Mucosa of gallbladder (tissue), 1 donor: ENCODE measurements at regions not wholly inside any gene's neighbourhood (a gene's known extent, or its start where the extent isn't known, plus 50 kb on each side); places are given as distances from the start of the nearest gene placed in this dataset.
"Not testable (repeated sequence)": the region's sequence is repeated elsewhere in the genome, so short reads cannot be mapped to it uniquely, and the experiment has no call there.

Experiments used
- DNase-seq: peaks from one replicate; pipeline ENCODE4 v3.0.0-alpha.2; 2020; ENCODE audit warnings: low spot score
- donor health status: DM: no; HTN: no; CAD: no.

DNA sequence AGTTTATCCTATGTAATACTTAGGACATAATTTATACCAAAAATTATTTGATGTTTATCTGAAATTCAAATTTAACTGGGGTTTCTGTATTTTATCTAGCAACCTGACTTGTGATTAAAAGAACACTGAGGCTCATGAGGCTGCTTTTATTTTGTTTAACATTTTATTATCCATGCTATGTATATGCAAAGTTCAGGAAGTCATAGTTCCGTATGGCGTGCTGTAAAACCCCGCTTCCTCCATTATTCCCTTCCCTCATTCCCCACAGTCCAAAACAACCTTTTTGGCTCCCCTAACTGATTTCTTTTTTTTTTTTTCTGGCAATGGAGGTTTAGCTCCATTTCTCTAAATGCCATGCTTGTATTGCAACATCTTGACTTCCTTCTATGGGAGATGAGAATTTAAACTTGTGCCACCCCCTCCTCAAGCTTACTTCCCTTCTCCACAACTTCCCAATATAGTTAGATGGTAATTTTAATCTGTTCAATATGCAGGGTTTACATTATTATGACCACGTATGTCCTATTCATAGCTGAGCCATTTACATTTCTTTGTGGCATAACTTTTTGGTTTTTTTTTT lies 138.0 kb upstream of the DNAH14 start:
- no peak for DNase-seq

DNA sequence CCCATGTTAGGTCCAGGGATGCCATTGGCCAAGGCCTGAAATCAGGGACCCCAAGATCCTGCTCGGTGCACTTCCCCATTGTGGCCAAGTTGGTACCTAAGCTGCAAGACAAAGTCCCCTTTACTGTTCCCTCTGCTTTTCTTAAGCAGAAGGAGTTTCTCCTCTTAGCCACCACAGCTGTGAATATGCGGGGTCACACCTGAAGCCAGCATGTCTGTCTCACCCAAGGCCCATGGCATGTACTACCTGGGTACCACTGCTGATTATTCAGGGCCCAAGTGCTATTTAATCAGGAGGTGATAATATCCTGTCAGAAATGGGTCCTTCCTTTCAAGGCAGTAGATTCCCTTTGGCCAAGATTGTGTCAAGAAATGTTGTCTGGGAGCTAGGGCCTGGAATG lies 133.9 kb upstream of the DNAH14 start:
- DNase-seq, result no peak

DNA sequence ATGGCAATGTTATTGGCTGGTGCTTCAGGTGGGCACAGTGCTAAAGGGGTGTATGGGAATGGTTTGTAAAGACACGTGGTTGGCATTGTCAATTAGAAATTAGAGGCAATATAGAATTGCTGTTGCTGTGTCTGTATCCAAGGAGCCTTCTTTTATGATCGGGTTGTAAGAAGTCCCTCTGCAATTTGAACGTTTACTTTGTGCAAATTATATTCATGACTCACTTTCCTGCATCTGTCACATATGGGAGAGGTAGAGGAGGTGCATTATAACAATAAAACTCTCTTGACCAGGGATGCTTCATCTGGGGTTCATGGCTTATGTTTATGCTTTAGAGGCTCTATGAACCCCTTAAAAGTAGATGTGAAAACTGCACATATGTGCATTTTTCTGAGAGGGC lies 130.4 kb upstream of the DNAH14 start:
- DNase-seq, result no peak

GRCh38 chr1:224800486-224801119 lies 128.9 kb upstream of the DNAH14 start:
- no peak for DNase-seq

- DNase-seq, result no peak
These were observed 127.5 kb upstream of the DNAH14 start for GRCh38 chr1:224801844-224802490.

- DNase-seq, result no peak
These were observed 126.9 kb upstream of the DNAH14 start for GRCh38 chr1:224802617-224803016.

GRCh38 chr1:224804220-224804619 lies 125.3 kb upstream of the DNAH14 start:
- DNase-seq, result no peak

DNA sequence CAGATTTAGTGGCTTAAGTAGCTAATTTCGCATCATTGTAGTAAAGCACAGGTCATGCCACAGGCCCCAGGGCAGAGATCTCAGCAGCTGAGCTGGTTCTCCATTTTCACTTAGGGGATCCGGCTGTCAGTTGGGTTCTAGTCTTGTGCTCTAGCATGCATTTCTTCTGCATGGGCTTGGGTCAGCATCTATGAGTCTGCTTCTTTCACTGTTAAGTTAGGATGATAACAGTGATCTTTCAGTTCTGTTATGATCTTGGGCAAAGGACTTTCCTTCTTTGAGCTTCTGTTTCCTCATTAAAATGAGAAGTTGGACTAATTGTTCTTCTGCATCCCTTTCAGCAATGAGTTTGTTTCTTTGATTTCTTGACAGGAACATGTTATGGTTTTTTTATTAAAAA lies 123.6 kb upstream of the DNAH14 start:
- DNase-seq, result no peak

GRCh38 chr1:224809137-224809536 lies 120.3 kb upstream of the DNAH14 start:
- DNase-seq, result no peak

- no peak for DNase-seq
These were observed 119.9 kb upstream of the DNAH14 start for GRCh38 chr1:224809613-224810012.

DNA sequence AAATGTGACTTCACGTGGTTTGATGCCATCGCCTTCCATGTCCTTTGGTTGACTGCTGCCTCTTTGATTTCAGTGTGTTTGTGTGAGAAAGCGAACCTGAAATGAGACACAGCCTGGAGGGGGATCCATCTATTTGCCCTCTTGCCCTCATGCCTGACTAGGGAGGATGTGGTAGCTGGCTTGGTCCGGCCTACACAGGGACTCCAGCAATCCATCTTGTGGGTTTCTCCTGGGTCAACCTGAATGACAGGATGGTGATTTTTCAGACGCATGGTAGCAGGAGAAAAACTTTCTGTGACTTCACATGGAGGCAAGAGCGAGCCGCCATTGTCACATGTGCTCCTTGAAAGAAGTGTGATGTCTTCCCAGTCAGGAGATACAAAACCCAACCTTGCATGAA lies 117.9 kb upstream of the DNAH14 start:
- no peak for DNase-seq

- no peak for DNase-seq
These were observed 113.8 kb upstream of the DNAH14 start for GRCh38 chr1:224815647-224816046.

DNA sequence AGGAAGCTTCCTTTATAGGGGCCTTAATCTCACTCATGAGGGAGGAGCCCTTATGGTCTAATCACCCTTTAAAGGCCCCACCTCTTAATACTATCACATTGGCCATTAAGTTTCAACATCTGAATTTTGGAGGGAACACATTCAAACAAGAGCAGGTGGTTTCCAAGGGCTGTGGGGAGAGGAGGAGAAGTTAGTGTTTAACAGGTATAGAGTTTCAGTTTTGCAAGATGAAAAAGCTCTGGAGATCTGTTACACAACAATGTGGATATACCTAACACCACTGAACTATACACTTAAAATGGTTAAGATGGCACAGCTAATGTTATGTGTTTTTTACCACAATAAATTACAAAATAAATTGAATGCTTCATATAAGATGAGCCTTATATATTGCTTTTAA lies 113.4 kb upstream of the DNAH14 start:
- DNase-seq, result no peak

- no peak for DNase-seq
These were observed 112.1 kb upstream of the DNAH14 start for GRCh38 chr1:224817382-224817781.

DNA sequence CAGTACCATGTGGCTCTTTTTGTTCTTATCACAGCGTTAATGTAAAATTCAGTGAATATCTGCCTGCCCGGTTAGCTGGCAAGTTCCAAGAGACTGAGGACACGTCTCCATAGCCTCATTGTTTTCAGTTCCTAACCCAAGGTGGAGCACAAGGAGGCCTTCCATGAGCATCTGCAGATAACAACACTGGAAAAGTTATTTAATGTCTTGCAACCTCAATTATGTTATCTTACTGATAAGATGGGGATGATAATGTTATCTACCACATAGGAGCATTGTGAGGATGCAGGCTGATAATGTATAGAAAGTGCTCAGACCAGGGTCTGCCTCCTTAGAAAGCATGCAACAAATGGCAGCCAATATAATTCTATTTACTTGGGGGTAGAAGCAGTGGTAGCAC lies 109.6 kb upstream of the DNAH14 start:
- DNase-seq, result no peak

DNA sequence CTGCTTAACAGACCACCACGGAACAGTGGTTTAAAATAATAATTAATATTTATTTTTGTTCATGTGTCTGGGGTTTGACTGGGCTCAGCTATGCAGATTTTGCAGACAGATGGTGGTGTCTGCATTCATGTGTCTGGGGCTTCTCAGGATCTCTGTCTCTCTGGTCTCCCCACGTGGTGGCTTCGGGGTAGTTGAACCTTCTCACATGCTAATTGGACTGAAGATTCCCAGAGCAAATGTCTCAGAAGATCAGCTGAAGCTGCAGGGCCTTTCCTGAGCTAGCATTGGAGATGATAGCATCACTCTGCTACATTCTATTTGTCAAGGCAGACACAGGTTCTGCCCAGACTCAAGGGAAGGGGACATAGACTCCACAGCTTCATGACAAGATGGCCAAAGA lies 109.1 kb upstream of the DNAH14 start:
- no peak for DNase-seq

DNA sequence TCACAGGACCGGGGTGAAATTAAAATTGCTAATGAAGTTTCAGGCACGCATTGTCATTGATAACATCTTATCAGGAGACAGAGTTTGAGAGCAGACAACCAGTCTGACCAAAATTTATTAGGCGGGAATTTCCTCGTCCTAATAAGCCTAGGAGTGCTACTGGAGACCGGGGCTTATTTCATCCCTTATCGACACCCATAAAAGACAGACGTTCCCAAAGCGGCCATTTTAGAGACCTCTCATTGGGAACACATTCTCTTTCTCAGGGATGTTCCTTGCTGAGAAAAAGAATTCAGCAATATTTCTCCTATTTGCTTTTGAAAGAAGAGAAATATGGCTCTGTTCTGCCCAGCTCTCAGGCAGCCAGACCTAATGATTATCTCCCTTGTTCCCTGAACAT lies 107.7 kb upstream of the DNAH14 start:
- not testable (repeated sequence) for DNase-seq

DNA sequence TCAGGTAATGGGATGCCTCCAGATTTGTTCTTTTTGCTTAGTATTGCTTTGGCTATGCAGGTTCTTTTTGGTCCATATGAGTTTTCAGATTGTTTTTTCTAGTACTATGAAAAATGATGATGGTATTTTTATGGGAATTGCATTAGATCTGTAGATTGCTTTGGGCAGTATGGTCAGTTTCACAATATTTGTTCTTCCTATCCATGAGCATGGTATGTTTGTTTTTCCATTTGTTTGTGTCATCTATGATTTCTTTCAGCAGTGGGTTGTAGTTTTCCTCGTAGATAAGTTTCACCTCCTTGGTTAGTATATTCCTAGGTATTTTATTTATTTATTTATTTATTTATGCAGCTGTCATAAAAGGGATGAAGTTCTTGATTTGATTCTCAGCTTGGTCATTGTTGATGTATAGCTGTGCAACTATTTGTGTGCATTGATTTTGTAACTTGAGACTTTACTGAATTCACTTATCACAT lies 103.9 kb upstream of the DNAH14 start:
- no peak for DNase-seq

DNA sequence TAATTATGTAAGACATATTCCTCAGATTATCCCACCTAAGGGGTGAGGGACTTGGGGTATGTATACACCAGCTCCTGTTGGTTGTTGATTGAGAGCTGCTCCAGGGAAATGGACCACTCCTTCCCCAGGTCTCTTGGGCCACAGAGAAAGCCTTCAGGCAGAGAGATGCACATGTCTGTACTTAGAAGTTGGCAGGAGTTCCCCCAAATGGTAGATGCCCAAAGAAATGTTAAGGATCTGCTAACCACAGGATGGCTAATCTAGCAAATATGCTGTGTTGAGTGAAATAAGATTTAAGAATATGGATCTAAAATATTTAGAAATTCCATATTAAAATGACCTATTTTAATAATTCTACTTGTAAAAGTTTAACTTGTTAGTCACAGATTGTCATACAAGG lies 100.8 kb upstream of the DNAH14 start:
- no peak for DNase-seq

DNA sequence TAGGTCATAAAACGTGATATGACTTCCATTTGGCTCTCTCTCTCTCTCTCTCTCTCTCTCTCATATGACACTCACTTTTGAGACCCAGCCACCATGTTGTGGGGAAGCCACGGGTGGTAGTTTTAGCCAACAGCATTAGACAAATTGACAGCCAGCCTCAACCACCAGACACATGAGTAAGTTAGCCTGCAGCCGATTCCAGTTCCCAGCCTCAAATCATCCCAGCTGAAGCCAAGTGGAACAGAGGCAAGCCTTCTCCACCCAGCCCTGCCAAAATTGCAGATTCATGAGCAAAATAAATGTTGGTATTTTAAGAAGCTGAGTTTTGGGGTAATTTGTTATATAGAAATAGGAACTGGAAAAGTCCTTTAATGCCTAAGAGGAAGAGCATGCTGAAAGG lies 98.0 kb upstream of the DNAH14 start:
- DNase-seq, result no peak

DNA sequence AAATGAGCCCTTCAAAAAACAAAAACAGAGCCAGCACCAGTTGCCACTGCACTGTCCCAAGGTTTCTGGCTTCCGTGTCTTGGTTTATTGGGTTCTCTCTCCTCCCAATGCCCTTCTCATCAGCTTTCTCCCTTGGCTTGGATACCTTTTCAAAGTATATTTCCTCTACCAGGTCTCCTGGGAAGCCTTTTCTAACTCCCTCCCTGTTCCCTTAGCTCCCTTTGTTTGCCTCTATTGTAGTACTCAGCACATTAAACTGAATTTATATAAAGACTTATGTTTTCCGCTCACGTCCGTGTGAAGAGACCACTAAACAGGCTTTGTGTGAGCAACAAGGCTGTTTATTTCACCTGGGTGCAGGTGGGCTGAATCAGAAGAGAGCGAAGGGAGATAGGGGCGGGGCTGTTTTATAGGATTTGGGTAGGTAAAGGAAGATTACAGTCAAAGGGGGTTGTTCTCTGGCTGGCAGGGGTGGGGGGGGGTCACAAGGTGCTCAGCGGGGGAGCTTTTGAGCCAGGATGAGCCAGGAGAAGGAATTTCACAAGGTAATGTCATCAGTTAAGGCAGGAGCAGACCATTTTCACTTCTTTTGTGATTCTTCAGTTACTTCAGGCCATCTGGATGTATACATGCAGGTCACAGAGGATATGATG lies 89.7 kb upstream of the DNAH14 start:
- DNase-seq, result not testable (repeated sequence)

DNA sequence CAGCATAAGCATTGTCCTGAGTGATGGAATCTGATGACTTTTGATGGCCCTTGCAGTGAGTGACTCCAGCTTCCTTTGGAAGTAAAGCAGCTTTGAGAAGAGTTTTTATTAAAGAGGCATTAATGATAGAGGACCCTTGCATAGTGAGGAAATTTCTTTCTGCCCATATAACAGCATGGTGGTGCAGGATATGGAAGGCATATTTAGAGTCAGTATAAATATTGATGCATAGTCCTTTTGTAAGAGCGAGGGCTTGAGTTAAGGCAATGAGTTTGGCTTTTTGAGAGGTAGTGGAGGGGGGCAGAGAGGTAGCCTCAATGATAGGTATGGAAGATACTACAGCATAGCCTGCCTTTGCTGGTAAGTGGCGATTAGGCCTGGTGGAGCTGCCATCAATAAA lies 87.7 kb upstream of the DNAH14 start:
- not testable (repeated sequence) for DNase-seq
